HFFc6 (cell line): ENCODE measurements at regions not wholly inside any gene's neighbourhood (a gene's known extent, or its start where the extent isn't known, plus 50 kb on each side); places are given as distances from the start of the nearest gene placed in this dataset.
A peak's percentile ranks its signal among the peaks of the same experiment; 100 is the strongest.

Experiments used
- DNase-seq: peaks from one replicate; pipeline ENCODE4 v3.0.0-alpha.2; 2018
- H3K27ac Mint-ChIP-seq: 2 replicates; pipeline ENCODE4 v1.8.0; 2020; ENCODE audit warnings: mild to moderate bottlenecking, mixed read lengths
- H3K27me3 Mint-ChIP-seq: 2 replicates; pipeline ENCODE4 v1.8.0; 2021; ENCODE audit warnings: mild to moderate bottlenecking, moderate library complexity, mixed read lengths; ENCODE audit not compliant: insufficient read depth
- H3K36me3 Mint-ChIP-seq: 2 replicates; pipeline ENCODE4 v1.8.0; 2021; ENCODE audit warnings: low read depth, mixed read lengths
- H3K4me1 Mint-ChIP-seq: 2 replicates; pipeline ENCODE4 v1.8.0; 2020; ENCODE audit warnings: low read depth, mixed read lengths
- H3K4me3 Mint-ChIP-seq: 2 replicates; pipeline ENCODE4 v1.8.0; 2020; ENCODE audit warnings: mild to moderate bottlenecking, moderate library complexity, mixed read lengths
- H3K9me3 Mint-ChIP-seq: 2 replicates; pipeline ENCODE4 v1.8.0; 2020; ENCODE audit warnings: mild to moderate bottlenecking, mixed read lengths
- TF ChIP-seq, protein P1 (sequence below): fragments of 200-600 bp; sonication (generic); IDR thresholded peaks from 2 replicates; pipeline ENCODE4 v1.5.0; 2021; ENCODE audit warnings: antibody characterized with exemption, mild to moderate bottlenecking

DNA sequence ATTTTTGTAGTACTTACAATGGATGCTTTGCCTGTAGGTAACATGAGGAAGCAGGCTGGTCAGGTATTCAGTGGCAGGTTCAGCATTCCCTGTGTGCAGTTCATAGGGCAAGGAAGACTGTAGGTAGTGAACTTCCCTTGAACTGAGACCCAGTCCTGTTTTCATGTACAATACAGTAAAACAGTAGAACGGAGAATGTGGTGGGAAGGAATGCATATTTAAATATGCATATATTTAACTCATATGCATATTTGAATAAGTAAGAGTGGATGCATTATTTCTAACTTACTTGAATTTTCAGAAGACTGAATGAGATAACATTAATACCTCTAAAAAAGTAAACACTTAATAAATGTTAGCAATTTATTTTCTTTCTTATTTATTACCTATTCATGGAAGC lies 147.6 kb upstream of the FLRT2 start:
- Mint-ChIP-seq H3K4me1 (peaks cover 13% of the 10 kb centered on the region), H3K27me3 (no peaks in the 10 kb centered on the region), H3K36me3 (no peaks in the 10 kb centered on the region), H3K27ac (no peak overlapping the region), H3K9me3 (no peaks in the 10 kb centered on the region), H3K4me3 (no peak overlapping the region)
- no peak for DNase-seq
- TF ChIP-seq, protein P1, sequence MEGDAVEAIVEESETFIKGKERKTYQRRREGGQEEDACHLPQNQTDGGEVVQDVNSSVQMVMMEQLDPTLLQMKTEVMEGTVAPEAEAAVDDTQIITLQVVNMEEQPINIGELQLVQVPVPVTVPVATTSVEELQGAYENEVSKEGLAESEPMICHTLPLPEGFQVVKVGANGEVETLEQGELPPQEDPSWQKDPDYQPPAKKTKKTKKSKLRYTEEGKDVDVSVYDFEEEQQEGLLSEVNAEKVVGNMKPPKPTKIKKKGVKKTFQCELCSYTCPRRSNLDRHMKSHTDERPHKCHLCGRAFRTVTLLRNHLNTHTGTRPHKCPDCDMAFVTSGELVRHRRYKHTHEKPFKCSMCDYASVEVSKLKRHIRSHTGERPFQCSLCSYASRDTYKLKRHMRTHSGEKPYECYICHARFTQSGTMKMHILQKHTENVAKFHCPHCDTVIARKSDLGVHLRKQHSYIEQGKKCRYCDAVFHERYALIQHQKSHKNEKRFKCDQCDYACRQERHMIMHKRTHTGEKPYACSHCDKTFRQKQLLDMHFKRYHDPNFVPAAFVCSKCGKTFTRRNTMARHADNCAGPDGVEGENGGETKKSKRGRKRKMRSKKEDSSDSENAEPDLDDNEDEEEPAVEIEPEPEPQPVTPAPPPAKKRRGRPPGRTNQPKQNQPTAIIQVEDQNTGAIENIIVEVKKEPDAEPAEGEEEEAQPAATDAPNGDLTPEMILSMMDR, result no peak

DNA sequence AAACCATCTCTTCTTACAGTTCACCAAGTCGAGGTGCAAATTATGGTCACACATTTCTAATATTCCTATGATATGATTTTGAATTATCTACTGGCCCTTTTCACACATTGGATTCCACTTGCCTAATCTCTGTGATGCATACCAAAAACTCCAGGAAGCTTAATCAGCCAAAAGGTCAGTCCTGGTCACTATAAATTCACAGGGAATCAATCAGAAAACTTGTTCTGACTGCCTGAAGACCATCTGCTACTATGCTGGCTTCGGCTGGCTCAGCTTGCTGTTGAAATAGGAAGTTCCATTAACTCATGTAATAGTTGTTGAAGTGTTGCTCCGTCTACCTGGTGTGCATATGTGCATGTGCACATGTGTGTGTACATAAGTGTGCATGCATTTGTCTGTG lies 142.8 kb upstream of the FLRT2 start:
- H3K27me3 Mint-ChIP-seq, result no peaks in the 10 kb centered on the region
- peaks cover 8% of the 10 kb centered on the region for H3K4me1 Mint-ChIP-seq
- no peak overlapping the region for H3K4me3 Mint-ChIP-seq
- no peak for DNase-seq
- no peaks in the 10 kb centered on the region for H3K36me3 Mint-ChIP-seq
- H3K9me3 Mint-ChIP-seq, result no peaks in the 10 kb centered on the region
- no peak overlapping the region for H3K27ac Mint-ChIP-seq
- TF ChIP-seq, protein P1, result no peak

DNA sequence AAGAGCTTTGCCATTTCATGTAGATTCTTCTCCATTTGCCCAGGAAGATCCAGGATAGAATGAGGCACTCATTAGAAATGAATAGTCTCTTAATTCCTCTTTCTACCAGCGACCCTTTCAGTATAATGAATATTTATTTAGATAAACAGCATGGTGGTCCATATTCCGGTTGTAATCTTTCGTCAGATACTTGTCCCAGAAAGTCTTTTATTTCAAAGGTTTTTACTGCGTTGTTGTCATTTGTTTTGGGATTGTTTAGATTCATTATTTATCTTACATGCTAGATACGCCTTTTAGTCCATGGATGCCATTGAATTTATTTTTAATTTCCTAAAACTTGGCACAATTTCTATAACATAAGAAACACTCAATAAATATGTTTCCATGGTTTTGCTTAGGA lies 139.7 kb upstream of the FLRT2 start:
- no peaks in the 10 kb centered on the region for H3K9me3 Mint-ChIP-seq
- H3K27ac Mint-ChIP-seq, result no peak overlapping the region
- no peaks in the 10 kb centered on the region for H3K27me3 Mint-ChIP-seq
- TF ChIP-seq, protein P1, result no peak
- peaks cover 8% of the 10 kb centered on the region for H3K4me1 Mint-ChIP-seq
- H3K36me3 Mint-ChIP-seq, result no peaks in the 10 kb centered on the region
- no peak overlapping the region for H3K4me3 Mint-ChIP-seq
- DNase-seq, result no peak

DNA sequence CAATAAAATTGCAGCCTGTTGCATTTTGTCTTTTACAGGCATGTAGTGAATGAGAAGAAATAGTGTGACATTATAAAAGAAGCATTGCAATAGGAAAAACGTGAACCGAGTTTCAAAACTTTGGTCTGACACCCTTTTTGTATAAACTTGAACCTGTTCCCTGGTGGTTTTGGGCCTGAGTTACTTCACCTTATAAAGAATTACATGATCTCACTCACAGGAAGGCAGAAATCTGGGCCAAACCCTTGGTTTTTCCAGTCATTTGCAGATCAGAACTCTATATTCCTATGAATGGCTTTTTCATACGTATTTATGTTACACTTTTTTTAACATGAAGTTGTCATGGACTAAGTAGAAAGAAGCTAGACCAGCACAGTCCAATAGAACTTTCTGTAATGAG lies 138.5 kb upstream of the FLRT2 start:
- TF ChIP-seq, protein P1, result no peak
- no peak overlapping the region for H3K4me3 Mint-ChIP-seq
- H3K36me3 Mint-ChIP-seq, result no peaks in the 10 kb centered on the region
- H3K27ac Mint-ChIP-seq, result no peak overlapping the region
- DNase-seq, result no peak
- no peaks in the 10 kb centered on the region for H3K27me3 Mint-ChIP-seq
- H3K9me3 Mint-ChIP-seq, result no peaks in the 10 kb centered on the region
- H3K4me1 Mint-ChIP-seq, result peaks cover 8% of the 10 kb centered on the region

DNA sequence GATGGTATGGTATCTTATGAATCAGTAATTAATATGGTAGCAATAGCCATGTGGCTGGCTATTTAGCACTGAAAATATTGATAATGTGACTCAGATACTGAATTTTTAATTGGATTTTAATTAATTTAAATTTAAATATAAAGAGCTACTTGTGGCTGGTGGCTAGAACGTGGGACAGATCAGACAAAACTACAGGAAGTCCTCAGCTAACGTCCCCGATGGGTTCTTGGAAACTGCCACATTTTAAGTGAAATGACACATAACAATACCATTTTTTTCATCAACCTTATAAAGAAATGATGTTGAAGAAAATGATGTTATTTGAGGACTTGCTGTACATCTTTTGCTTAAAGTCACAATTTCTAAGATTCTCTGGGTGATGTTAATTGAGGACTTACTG lies 138.1 kb upstream of the FLRT2 start:
- Mint-ChIP-seq H3K4me1 (peaks cover 8% of the 10 kb centered on the region), H3K4me3 (no peak overlapping the region), H3K9me3 (no peaks in the 10 kb centered on the region), H3K27me3 (no peaks in the 10 kb centered on the region), H3K27ac (no peak overlapping the region), H3K36me3 (no peaks in the 10 kb centered on the region)
- TF ChIP-seq, protein P1, result no peak
- DNase-seq, result no peak

DNA sequence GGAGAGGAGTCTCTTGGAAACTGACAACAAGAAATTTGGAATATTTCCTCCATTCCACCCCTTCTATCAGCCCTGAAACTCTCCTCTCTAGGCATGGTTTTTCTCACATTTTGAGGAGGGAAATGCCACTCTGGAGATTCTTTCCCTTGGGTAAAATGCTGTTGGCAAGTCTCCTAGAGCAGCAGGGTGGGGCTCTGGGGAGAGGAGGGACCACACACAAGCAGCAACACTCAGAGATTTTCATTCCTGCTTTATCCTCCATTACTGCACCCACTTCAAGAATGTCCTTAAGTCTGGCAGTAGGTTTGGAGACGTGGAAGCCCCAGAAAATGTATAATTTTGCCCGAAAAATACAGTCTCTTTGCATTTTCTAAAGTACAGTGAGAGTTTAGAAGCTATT lies 130.8 kb upstream of the FLRT2 start:
- Mint-ChIP-seq H3K4me3 (no peak overlapping the region), H3K27me3 (peaks cover 4% of the 10 kb centered on the region; the same call in 1 of the 2 replicates), H3K4me1 (peaks cover 21% of the 10 kb centered on the region), H3K27ac (no peak overlapping the region), H3K9me3 (no peaks in the 10 kb centered on the region), H3K36me3 (no peaks in the 10 kb centered on the region)
- TF ChIP-seq, protein P1, result no peak
- peak; percentile 29 for DNase-seq
